ENCODE measurements at regions not wholly inside any gene's neighbourhood (a gene's known extent, or its start where the extent isn't known, plus 50 kb on each side); places are given as distances from the start of the nearest gene placed in this dataset.

- no peak for TF ChIP-seq INSM2 (tag by site-specific recombination; IDR thresholded peaks at IDR 0.05)
- TF ChIP-seq ZNF449 (tag by site-specific recombination; IDR thresholded peaks at IDR 0.05): no peak
- TF ChIP-seq PBX3 (CRISPR knock-in tag; IDR thresholded peaks at IDR 0.05): no peak
- no peak for TF ChIP-seq HOXD13 (CRISPR knock-in tag; IDR thresholded peaks at IDR 0.05; ENCODE audit: borderline replicate concordance)
- TF ChIP-seq KLF9 (tag by site-specific recombination; IDR thresholded peaks at IDR 0.05; ENCODE audit: low read depth): no peak
- TF ChIP-seq CTCF (tag by site-specific recombination; IDR thresholded peaks at IDR 0.05): no peak
- TF ChIP-seq ZNF639 (tag by site-specific recombination; IDR thresholded peaks at IDR 0.05): no peak
- no peak for TF ChIP-seq ZNF660 (tag by site-specific recombination; IDR thresholded peaks at IDR 0.05)
- no peak for TF ChIP-seq ZBTB21 (tag by site-specific recombination; IDR thresholded peaks at IDR 0.05)
- TF ChIP-seq ZNF174 (tag by site-specific recombination; IDR thresholded peaks at IDR 0.05): no peak
- no peak for TF ChIP-seq ZNF416 (tag by site-specific recombination; IDR thresholded peaks at IDR 0.05)
- TF ChIP-seq KLF10 (tag by site-specific recombination; IDR thresholded peaks at IDR 0.05): no peak
- TF ChIP-seq SALL2 (tag by site-specific recombination; IDR thresholded peaks at IDR 0.05; ENCODE audit: borderline replicate concordance): no peak
- no peak for TF ChIP-seq ZBTB11 (tag by site-specific recombination; conservative IDR thresholded peaks at IDR 0.05; ENCODE audit: low read depth)
Observed at GRCh38 chr9:14427419-14427818, 113.5 kb upstream of the NFIB start.
